GM12873 (cell line): ENCODE measurements at regions not wholly inside any gene's neighbourhood (a gene's known extent, or its start where the extent isn't known, plus 50 kb on each side); places are given as distances from the start of the nearest gene placed in this dataset.

Source experiments
- TF ChIP-seq, protein P1 (sequence below): IDR thresholded peaks from 2 replicates; pipeline ENCODE4 v1.5.1; 2012; ENCODE audit warnings: low read depth, mild to moderate bottlenecking, moderate library complexity, low read length, control low read depth; ENCODE audit not compliant: insufficient read depth; ENCODE audit errors: missing control alignments

DNA sequence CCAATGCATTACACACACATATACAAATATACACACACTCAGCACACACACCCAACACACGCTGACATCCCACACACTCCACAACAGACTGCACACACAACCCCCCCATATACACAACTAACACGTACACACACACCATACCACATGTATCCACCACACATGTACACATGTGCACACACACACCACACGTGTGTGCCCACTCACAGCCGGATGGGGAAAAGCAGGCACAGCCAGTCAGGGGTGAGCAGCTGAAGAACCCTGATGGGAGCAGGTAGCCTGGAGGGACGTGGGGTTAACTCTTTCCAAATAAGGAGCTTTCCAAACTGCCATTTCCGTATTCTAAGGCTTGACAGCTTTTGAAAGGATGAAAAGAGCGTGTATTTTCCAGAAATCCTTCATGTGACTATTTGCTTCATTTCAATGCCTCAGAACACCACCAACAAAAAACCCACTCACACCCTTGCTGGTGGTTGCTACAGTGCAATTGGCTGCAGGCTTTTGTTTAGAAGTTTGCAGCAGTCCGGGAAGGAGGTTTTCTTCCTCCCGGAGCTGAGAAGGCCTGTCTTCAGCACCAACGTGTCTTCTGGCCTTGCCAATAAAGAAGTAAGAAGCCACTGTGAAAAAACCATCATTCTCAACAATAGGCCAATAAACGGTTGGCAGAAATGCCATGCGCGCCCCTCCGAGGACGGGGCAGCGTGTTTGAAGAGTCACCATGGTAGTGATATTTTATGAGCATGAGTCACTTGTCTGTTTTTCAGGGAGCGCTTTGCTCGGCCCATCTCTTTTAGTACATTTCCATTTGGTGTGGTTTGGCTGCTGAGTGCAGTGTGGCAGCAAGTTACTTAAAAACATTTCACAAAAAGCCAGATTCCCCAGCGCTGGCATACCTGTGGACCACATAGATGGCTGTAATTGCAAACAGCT lies 131.3 kb upstream of the GMDS start:
- TF ChIP-seq, protein P1, sequence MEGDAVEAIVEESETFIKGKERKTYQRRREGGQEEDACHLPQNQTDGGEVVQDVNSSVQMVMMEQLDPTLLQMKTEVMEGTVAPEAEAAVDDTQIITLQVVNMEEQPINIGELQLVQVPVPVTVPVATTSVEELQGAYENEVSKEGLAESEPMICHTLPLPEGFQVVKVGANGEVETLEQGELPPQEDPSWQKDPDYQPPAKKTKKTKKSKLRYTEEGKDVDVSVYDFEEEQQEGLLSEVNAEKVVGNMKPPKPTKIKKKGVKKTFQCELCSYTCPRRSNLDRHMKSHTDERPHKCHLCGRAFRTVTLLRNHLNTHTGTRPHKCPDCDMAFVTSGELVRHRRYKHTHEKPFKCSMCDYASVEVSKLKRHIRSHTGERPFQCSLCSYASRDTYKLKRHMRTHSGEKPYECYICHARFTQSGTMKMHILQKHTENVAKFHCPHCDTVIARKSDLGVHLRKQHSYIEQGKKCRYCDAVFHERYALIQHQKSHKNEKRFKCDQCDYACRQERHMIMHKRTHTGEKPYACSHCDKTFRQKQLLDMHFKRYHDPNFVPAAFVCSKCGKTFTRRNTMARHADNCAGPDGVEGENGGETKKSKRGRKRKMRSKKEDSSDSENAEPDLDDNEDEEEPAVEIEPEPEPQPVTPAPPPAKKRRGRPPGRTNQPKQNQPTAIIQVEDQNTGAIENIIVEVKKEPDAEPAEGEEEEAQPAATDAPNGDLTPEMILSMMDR, result no peak

DNA sequence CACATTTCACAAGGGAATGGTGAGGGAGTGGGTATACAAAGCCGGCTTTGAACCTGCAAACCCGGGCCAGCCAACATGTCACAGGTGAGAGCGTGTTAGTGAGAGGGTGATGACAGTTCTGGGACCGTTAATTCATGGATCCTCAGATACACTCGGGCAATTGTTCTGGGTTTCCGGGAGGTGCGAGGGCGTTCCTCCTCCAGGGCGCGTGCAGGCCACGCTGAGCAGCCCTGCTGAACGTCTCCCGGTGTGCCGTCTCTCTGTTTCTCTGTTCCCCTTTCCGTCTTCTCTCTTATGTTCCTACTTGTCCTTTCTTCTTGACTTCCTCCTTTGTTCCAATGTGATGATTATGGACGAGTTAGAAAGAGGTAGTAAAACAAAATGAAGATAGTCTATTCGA lies 130.0 kb upstream of the GMDS start:
- TF ChIP-seq, protein P1, result no peak

DNA sequence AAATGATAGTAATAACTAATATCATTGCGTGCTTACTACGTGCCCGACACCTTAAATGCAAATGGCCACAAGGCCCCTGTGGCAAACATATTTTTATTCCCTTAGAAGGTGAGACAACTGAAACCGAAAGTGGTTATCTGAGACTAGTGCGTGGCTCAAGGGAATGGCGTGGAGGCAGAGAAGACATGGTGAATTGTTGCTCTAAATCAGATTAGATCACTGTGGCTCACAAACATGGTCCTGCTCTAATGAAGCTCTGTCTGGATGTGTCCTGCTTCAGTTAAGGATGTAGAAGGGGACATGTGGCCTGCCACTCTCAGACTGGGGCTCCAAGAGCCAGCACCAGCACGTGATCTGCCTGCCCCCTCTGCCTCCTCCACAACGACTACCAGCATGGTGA lies 124.2 kb upstream of the GMDS start:
- TF ChIP-seq, protein P1, result no peak

DNA sequence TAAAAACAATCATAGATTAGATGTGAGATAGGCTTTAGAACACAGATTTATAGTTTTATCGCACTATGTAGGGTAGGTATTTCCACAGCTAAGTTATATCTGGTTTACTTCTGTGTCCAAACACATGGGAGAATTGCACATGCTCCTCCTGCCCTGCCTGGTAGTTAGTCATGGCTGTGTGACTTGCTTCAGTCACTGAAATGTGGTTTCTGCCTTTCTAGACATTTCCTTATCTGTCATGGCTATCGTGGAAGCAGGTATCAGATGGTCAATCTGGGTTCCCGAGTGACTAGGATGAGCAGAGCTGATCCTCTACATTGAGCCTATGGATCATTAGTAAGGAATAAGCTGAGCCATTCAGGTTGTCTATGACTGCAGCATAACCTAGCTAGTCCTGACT lies 117.8 kb upstream of the GMDS start:
- TF ChIP-seq, protein P1, result no peak

DNA sequence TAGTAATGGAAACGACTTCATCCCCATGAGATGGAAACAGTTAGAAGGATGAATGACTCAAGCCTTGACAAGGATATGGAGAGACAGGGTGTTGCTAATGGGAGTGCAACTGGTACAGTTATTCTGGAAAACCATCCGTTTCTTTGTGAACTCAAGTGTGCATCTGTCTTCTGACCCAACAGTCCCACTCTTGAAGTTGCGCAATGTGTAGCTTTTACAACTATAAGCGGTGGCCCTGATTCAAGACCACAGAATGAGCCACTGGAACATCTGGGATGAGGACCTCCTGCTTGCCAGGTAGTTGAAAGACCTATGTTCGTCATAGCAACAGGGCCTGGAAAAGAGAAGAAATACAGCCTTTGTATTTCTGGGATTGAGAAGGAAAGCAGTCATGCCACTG lies 115.8 kb upstream of the GMDS start:
- TF ChIP-seq, protein P1, result no peak

DNA sequence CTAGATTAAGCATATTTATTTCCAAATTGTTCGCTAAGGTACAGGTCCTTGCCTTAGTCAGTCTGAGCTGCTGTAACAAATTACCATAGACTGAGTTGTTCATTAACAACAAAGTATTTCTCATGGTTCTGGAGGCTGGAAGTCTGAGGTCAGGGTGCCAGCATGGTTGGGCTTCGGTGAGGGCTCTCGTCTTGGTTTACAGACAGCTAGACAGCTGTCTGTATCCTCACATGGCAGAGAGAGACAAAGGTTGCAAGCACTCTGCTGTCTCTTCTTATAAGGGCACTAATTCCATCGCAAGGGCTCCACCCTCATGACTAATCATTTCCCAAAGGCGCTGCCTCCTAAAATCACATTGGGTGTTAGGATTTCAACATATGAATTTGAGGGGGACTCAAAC lies 115.3 kb upstream of the GMDS start:
- TF ChIP-seq, protein P1, result no peak

DNA sequence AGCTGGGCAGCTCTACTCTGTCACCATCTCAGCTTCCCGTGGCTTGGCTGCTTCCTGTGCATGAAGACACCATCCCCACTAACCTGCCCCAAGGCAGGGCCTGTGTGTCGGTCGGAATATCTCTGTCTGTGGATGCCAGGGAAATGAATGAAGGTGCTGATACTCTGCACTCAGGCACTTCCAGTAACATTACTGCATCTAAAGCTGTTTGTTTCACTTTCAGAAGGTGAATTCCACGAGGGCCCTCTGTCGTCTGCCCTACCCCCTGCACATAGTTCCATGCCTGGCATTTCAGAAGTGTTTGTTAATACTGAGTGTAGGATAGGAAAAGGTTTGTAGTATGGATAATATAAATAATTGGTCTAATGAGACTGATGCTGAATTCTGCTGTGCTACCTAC lies 114.7 kb upstream of the GMDS start:
- TF ChIP-seq, protein P1, result no peak
